Activated CD8-positive, alpha-beta memory T cell treated with anti-CD3 and anti-CD28 coated beads for 24 hours (primary cell): ENCODE measurements at regions not wholly inside any gene's neighbourhood (a gene's known extent, or its start where the extent isn't known, plus 50 kb on each side); places are given as distances from the start of the nearest gene placed in this dataset.
"Not testable (repeated sequence)": the region's sequence is repeated elsewhere in the genome, so short reads cannot be mapped to it uniquely, and the experiment has no call there.

Experiments
- DNase-seq: peaks from one replicate; pipeline ENCODE4 v3.0.0-alpha.2; 2020

DNA sequence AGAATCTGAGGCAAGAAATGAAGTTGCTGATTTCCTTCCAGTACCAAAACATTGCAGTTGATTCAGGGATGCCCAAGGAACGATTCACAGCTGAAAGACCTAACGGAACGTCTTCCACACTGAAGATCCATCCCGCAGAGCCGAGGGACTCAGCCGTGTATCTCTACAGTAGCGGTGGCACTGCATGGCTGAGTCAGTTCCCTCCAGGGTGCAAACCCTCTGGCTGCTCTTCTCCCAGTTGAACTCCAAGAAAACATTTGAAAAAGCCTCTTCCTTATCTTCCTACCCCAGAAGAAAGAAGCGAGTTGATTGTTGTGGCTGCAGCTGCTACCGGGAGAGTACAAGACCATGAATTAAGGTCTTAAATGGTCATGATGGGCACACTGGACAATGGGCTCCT lies 147.1 kb upstream of the PRSS1 start:
- no peak for DNase-seq

GRCh38 chr7:142598297-142598696 lies 151.0 kb upstream of the PRSS1 start:
- no peak for DNase-seq

DNA sequence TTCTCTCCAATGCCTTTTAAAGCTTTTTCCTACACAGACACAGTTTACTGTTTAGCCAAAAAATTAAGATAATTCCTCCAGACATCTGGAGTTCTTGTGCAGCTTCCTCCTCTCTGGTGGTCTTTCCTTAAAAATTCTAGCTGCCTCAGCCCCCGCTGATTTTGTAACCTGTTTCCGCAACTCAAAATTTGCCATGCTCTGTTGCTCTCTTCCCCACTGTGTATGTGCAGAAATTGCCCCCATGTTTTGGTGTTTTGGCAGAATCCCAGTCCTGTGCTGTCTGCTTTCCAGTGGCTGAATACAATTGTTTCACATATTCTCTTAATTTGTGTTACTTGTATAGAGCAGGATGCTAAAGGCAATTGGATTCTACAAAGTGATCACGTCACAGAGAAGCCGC lies 151.7 kb upstream of the PRSS1 start:
- no peak for DNase-seq

- no peak for DNase-seq
Measured at GRCh38 chr7:142595816-142596516, 153.3 kb upstream of the PRSS1 start.

GRCh38 chr7:142594078-142594477 lies 155.2 kb upstream of the PRSS1 start:
- DNase-seq, result no peak

GRCh38 chr7:142593106-142593505 lies 156.2 kb upstream of the PRSS1 start:
- DNase-seq, result no peak

- no peak for DNase-seq
Measured at GRCh38 chr7:142592664-142593063, 156.6 kb upstream of the PRSS1 start.

DNA sequence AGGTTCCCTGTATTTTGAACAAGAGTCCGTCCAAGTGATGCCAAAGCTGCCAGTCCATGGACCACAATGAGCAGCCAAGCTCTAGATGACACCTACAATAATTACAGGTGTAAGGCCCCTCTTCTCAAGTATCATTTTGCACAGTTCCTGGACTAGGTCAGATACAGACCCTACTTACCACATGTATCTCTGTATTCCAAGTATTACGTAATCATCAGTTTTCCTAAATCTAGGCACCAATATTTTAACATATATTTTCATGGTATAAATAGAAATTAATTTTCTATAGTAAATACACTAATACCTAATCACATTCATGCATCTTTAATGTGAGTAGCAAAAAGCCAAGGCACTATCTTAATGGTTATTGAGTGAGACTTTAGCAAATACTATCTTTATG lies 157.0 kb upstream of the PRSS1 start:
- DNase-seq, result no peak

GRCh38 chr7:142590830-142591457 lies 158.3 kb upstream of the PRSS1 start:
- no peak for DNase-seq

DNA sequence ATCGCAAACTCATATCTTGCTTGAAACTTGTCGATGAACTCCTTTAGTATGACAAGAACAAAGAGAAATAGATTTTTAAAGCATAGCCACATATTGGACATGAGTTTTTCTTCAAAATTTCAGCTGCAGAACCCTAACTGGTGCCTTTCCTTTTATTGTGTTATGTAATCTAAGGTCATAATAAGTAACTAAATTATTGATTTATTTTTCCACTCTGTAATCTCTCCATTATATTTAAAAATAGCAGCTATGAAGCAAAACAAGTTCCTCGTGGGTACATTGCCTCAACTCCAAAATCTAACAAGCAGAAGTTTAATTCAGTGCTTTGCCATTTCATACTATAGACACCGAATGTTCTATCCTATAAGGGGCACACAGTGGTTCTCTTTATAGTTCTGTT lies 159.2 kb upstream of the PRSS1 start:
- no peak for DNase-seq

DNA sequence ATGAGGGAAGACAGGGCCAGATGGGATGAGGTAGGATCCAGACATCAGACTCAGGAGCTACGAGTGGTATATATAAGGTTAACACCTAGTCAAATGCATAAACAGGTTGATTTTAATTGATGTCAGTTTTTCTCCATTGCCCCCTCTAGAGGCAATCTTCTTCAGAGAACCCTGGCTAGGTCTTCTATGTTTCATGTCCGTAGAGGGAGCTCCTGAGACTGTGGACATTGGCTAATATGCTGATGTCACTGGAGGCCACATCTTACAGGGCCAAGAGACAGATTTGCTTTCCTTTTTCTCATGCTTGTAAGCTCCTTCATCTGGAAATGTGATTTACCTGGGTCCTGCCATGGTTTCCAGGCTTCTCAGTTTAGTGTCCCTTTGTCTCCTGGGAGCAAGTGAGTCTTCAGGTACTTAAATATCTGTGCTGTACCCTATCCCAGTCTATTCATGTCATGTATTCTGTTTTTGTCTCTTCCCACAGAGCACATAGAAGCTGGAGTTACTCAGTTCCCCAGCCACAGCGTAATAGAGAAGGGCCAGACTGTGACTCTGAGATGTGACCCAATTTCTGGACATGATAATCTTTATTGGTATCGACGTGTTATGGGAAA lies 161.6 kb upstream of the PRSS1 start:
- no peak for DNase-seq

DNA sequence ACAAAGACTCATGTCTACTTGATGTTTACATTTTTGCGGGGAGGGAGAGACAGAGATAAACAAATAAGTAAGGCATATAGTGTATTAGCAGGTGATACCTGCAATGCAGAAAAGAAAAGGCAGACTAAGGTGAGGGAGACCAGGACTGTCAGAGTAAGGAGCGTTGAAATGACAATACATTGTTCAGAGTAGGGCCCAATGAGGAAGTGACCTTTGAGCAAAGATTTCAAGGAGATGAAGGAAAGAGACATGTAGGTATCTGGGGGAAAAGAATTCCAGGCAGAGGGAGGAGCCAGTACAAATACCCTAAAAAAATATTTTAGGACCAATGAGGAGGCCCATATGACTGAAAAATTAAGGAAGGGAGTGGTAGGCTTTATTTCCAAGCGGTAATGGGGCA lies 162.7 kb upstream of the PRSS1 start:
- DNase-seq, result no peak

- DNase-seq, result no peak
Measured at GRCh38 chr7:142585425-142585824, 163.8 kb upstream of the PRSS1 start.

DNA sequence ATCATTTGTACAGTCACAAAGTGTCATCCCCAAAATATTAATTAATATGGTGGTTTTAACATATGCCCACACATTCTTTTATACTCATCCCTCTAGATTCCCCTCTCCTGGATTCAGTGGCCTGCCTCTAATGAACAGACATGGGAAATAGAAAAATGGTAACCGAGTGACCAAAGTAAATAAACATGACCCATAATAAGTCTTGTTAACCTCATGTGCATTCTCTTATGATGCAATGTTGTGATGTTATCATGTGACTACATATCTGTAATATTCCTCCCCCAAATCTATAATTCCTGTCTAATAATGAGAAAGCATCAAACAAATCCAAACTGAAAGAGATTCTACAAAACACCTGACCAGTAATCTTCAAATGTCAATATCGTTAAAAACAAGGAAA lies 164.5 kb upstream of the PRSS1 start:
- DNase-seq, result no peak

- no peak for DNase-seq
Measured at GRCh38 chr7:142583446-142583845, 165.8 kb upstream of the PRSS1 start.

- no peak for DNase-seq
Measured at GRCh38 chr7:142582351-142582750, 166.9 kb upstream of the PRSS1 start.

- no peak for DNase-seq
Measured at GRCh38 chr7:142581341-142581740, 167.9 kb upstream of the PRSS1 start.

- no peak for DNase-seq
Measured at GRCh38 chr7:142579946-142580345, 169.3 kb upstream of the PRSS1 start.

GRCh38 chr7:142575351-142575750 lies 173.9 kb upstream of the PRSS1 start:
- not testable (repeated sequence) for DNase-seq

DNA sequence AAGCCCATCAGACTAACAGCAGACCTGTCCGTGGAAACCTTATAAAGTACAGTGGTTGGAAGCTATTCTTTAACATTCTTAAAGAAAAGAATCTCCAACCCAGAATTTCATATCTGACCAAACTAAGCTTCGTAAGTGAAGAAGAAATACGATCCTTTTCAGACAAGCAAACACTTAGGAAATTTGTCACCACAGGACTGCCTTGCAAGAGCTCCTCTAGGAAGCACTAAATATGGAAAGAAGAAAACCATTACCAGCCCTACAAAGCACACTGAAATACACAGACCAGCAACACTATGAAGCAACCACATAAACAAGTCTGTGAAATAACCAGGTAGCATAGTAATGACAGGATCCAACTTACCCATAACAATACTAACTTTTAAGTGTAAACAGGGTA lies 177.7 kb upstream of the PRSS1 start:
- DNase-seq, result no peak

- no peak for DNase-seq
Measured at GRCh38 chr7:142569851-142570250, 179.4 kb upstream of the PRSS1 start.

- no peak for DNase-seq
Measured at GRCh38 chr7:142568435-142569097, 180.7 kb upstream of the PRSS1 start.

DNA sequence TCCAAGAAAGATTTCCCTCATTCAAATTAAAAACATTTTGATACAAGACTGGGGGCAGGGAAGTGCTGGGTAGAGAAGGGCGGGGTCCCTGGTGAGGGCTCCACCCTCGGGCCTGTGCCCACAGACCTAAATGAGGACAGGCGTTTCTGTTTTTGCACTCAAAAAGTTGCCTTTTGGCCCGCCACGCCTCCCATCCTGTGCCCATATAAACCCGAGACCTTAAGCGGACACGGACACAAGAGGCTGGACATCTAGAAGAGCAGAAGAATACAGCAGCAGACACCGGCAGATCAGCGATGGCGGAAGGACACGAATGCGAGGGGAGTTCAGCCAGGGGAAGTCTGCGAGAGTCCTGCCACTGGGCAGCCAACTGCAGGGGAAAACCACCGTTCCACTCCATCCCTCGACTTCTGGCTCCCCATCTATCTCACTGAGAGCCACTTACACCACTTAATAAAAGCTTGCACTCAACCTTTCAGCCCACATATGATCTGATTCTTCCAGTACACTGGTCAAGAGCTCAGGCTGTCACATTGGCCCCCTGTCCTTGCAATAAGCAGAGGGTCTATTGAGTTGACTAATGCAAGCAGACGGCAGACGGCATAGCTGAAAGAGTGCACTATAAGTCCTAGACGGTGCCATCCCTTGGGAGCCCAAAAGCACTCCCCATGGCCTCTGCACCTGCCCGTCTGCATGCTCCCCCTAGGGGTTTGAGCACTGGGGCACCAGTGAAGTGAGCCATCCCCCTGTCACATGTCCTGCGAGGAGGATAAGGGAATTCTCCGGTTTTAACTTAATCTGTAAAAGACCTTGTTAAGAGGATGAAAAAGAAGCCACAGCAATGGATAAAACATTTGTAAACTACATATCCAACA lies 181.8 kb upstream of the PRSS1 start:
- no peak for DNase-seq
